ENCODE measurements at regions not wholly inside any gene's neighbourhood (a gene's known extent, or its start where the extent isn't known, plus 50 kb on each side); places are given as distances from the start of the nearest gene placed in this dataset.

DNA sequence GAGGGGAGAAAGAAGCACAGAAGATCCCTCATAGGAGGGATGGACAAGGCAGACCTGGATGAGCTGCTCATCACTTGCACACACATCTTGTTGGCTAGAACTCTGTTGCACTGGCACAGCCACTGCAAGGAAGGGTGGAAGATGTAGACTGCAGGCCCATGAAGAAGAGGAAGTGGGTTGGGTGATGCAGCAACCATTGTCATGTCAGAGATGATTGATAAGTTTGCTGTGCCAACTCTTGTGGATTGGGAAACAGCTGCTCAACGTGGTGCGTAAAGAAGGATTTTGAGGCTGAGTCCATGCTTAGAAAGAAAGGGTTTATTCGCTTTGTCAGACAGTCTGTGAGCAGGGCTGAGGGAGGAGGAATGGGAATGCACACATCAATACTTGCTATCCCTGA lies 161.4 kb upstream of the MPHOSPH6 start:
- ATAC-seq = no peak
- DNase-seq = no peak
- intact Hi-C loops (cut with DNase I, micrococcal nuclease) = no loop called here

GRCh38 chr16:82329504-82330192 lies 159.6 kb upstream of the MPHOSPH6 start:
- DNase-seq (no peak), ATAC-seq (no peak)
- intact Hi-C loops (cut with DNase I, micrococcal nuclease) = no loop called here

DNA sequence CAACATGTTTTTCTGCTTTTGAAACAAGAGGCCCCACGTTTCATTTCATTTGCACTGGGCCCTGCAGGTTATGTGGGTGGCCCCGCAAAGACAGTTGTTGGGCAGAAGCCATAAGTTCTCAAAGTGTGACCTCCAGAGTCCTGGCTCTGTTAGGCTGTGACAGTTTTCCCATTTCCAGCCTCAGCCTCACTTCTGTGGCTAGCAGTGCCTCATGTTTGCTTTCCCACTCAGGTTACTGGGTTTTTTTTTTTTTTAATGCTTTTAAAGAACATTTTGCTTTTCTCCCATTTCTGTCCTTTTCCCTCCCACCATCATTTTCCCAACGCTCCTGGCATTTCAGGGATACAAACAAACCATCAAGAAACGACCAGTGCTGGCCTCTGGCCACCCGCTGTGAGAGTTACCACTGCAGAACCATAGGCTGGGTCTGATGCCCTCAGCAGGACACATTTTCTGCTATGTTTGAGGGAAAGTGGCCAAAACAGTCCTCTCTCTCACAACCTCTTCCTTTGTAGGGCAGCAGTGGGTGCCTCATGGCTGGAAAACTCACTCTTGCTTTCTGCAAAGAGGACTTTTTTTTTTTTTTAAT lies 159.0 kb upstream of the MPHOSPH6 start:
- DNase-seq (no peak), ATAC-seq (no peak)
- intact Hi-C loops (cut with DNase I, micrococcal nuclease) = no loop called here

- ATAC-seq (no peak), DNase-seq (no peak)
- intact Hi-C loops (cut with DNase I, micrococcal nuclease) = no loop called here
These were observed 153.1 kb upstream of the MPHOSPH6 start for GRCh38 chr16:82323171-82323570.

DNA sequence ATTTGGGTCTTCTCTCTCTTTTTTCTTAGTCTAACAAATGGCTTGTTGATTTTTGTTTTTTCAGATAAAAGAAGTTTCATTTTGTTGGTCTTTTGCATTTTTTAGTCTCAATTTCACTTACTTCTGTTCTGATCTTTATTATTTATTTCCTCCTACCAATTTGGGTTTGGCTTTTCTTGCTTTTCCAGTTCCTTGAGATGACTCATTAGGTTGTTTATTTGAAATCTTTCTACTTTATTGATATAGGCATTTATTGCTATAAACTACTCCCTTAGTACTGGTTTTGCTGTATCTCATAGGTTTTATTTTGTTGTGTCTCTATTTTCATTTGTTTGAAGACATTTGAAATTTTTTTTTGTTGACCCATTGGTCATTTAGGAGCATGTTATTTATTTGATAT lies 152.2 kb upstream of the MPHOSPH6 start:
- intact Hi-C loops (cut with DNase I, micrococcal nuclease) = no loop called here
- ATAC-seq = no peak
- DNase-seq = no peak

- DNase-seq = no peak
- intact Hi-C loops (cut with DNase I, micrococcal nuclease) = no loop called here
- no peak for ATAC-seq
These were observed 149.0 kb upstream of the MPHOSPH6 start for GRCh38 chr16:82319038-82319437.

- no peak for DNase-seq
- intact Hi-C loops (cut with DNase I, micrococcal nuclease) = no loop called here
- no peak for ATAC-seq
These were observed 147.6 kb upstream of the MPHOSPH6 start for GRCh38 chr16:82317411-82318167.

GRCh38 chr16:82313754-82314153 lies 143.7 kb upstream of the MPHOSPH6 start:
- ATAC-seq = no peak
- intact Hi-C loops (cut with DNase I, micrococcal nuclease) = no loop called here
- DNase-seq = no peak

DNA sequence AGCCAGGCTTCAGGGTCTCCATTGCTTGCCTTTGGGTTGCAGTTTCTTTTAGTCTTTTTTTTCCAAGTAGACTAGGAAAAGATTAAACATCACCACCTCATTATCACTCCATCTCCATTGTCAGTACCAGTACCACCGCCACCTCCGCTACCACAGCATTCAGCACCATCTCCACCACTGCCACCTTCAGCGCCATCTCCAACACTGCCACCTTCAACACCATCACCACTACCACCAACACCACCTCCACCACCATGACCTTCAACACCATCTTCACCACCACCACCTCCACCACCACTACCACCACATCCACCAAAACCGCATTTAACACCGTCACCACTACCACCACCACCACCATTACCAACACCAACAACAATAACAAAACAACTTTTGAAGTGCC lies 141.5 kb upstream of the MPHOSPH6 start:
- DNase-seq (no peak), ATAC-seq (no peak)
- intact Hi-C loops (cut with DNase I, micrococcal nuclease) = no loop called here

DNA sequence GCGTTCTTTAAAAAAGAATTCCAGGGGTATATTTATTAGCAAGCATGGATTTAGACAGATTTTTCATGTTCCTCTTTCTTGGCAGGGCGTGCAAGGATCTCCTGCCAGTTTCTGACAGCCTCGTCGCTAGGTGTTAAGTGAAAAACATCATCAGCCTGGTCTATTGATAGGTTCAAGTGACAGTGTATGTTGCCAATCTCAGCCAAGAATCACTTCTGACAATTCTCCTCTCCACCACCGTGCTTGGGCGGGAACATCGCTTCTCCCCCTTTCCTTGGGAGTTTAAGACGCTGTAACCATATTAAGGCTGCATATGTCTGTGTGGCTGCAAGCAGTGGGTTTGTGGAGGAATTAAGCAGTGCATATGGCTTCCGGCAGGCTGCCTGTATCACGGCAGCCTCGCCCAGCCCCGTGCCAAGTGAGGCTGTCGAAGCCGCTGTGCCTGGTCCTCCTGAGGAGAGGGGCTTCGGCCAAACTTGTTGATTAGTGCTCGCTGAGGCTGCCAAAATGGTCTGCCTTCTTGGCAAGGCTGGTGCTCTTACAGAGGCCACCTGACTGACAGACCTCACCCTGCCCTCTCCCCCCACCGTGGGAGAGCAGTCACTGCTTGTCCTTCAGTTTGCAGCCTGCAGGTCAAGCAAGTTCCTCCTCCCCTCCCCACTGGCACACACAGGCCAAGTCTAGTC lies 132.2 kb upstream of the MPHOSPH6 start:
- no peak for ATAC-seq
- intact Hi-C loops (cut with DNase I, micrococcal nuclease) = no loop called here

DNA sequence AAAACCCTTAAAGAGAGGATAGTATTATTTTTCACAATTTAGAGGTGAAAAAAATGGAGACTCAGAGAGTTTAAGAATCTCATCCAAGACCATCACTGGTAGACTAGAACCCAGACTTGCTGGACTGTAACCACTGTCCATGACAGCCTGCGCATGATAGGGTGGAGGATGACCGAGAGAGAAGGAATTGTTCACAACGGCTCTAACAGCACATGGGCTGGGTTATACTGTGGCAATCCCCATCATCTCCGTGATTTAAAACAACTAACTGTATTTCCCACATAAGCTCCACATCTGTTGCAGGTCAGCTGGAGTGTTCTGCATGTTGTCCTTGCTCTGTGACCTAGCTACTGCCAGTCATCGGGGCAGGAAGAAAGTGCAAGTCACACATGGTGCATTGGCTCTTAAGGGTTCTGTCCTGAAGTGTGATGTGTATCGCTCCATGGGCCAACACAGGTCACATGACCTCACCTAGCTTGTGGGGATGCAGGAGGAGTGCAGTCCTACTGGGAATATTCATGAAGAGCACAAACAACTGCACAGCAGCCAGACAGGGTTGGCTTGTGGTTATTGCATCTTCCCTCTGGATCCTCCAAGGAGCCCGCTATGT lies 131.2 kb upstream of the MPHOSPH6 start:
- DNase-seq = no peak
- intact Hi-C loops (cut with DNase I, micrococcal nuclease) = no loop called here
- no peak for ATAC-seq

More for the DNA sequence above, 132.2 kb upstream of the MPHOSPH6 start:
- no peak for DNase-seq

DNA sequence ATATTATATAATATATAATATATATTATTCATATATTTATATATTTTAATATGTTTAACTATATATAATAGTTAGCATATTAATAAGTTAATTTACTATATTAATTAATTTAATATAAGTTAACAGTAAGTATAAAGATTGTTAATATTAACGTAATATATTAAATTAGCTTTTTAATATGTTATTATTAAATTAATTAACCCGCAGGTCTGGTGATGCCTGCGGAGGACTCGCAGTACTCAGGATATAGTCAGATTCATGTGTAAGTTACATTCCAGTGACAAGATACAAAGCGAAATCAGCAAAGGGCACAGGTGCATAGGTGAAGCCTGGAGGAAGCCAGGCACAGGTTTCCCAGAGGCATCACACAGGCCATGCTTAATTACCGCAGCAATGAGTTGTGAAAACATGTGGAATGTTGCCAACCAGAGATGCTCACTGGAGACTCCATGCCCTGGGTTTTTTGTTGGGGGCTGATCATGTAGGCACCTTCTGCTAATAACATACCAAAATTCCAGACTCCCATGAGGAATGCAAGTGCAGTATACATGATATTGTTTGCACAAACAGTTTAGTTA lies 130.4 kb upstream of the MPHOSPH6 start:
- DNase-seq (no peak), ATAC-seq (no peak)
- intact Hi-C loops (cut with DNase I, micrococcal nuclease) = no loop called here

GRCh38 chr16:82298472-82298871 lies 128.4 kb upstream of the MPHOSPH6 start:
- intact Hi-C loops (cut with DNase I, micrococcal nuclease) = no loop called here
- DNase-seq (no peak), ATAC-seq (no peak)

- intact Hi-C loops (cut with DNase I, micrococcal nuclease) = no loop called here
- ATAC-seq = no peak
- no peak for DNase-seq
These were observed 125.5 kb upstream of the MPHOSPH6 start for GRCh38 chr16:82295290-82296201.

- ATAC-seq = no peak
- intact Hi-C loops (cut with DNase I, micrococcal nuclease) = no loop called here
- no peak for DNase-seq
These were observed 123.6 kb upstream of the MPHOSPH6 start for GRCh38 chr16:82293671-82294070.

GRCh38 chr16:82287937-82288336 lies 117.9 kb upstream of the MPHOSPH6 start:
- ATAC-seq = no peak
- intact Hi-C loops (cut with DNase I, micrococcal nuclease) = no loop called here
- no peak for DNase-seq

DNA sequence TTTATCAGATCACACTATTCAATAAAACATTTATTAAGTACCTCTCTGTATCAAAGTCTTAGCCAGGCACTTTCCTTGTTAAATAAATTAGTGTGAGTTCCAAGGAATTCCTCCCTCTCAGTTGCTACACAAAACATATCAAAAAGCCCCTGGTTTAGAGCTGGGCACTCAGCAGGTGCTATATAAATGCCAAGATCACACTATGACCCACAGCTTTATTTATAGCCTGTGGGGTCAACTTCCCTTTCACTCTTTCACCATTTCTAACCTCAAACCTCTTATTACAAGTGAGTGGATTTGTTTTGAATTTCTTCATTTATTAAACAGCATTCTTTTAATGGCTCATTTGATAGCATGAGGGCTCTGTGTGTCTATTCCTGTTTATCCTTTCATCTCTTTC lies 112.6 kb upstream of the MPHOSPH6 start:
- no peak for ATAC-seq
- no peak for DNase-seq
- intact Hi-C loops (cut with DNase I, micrococcal nuclease) = no loop called here

GRCh38 chr16:82281544-82281943 lies 111.5 kb upstream of the MPHOSPH6 start:
- DNase-seq = no peak
- intact Hi-C loops (cut with DNase I, micrococcal nuclease) = no loop called here
- no peak for ATAC-seq
